NCI-H2081 treated with DMSO at 0.1 percent for 48 hours (cell line): ENCODE measurements at regions not wholly inside any gene's neighbourhood (a gene's known extent, or its start where the extent isn't known, plus 50 kb on each side); places are given as distances from the start of the nearest gene placed in this dataset.

Source experiments
- DNase-seq: peaks from one replicate; lab custom pipeline; 2025; lab: John Stamatoyannopoulos, UW

DNA sequence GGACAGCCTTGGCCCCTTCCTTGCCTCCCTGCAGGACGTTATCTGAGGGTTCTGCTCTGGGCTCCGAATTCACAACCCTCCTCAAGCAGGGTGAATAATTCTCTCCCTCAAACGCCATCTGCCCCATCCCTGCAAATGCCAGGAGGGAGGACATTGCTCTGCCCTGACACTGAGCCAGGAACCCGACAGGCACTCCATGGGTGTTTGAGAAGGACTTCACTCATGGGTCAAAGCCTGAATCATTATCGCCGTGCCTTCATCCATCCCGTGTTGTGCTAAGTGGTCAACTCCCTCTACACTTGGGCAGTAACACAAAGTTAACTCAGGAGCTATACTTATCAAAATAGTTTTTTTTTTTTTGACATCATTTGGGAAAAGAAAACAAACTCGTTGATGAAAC, 261.8 kb upstream of the IGF1R start:
- DNase-seq: no peak

DNA sequence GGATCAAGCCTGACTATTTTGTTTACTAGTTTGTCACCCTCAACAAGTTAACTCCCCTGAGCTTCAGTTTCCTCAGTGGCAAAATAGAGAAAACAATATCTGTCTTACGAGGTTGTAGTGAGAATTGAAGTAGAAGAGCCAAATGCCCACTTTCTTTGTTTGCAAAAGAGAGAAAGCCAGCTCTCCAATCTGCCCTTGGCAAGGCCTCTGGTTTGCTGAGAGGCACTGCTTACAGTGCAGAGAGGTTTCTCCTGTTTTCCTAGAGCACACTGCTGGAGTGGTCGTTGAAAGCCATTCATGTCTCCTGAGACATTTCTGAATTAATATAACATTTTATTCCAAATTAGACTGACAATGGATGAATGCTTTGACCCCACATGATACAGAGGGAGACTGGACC, 260.5 kb upstream of the IGF1R start:
- DNase-seq: no peak

DNA sequence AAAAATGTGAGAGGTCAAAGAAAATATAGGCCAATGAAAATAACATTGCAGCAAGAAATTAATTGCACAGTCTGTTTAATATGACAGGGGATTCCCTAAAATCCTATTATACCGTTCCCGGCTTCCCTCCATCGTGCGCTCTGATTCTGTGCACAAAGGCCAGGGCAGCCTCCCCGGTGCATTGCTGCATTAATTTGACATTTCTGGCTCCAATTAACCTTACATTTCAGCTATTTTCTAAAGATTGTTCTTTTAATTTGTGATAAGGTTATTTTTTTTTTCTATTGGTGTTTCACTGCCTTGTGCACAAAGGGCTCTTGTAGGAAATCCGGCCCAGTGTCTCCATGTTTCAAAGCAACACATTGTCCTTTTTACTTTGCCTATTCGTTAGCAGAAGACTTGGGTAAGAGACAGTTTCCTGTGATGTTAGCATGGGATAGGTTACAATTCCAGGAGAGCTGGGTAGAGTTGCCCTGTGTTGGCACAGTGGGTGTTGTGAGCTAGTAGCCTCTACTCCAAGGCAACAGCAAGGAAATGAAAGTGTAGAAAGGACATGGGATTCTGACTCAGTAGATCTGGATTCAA, 257.3 kb upstream of the IGF1R start:
- no peak for DNase-seq

- DNase-seq: no peak
These were observed 256.8 kb upstream of the IGF1R start for GRCh38 chr15:98391568-98391967.

DNA sequence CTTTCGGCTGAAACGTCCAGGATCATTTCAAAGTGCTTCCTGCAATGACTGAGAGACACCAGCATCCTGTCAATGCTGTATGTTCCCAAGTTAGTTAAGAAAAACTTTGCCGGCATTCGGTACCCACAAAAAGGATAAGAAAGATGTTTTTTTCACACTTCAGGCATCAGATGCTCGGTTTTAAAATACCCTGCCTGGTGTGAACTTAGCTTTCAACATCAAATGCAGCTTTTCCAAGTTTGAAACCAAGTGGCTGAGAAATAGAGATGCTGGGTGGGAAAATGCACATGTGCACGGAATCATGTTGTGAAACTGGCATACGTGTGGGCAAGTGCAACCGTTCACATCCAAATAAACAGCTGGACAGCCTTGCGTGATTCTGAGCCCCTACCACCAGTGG, 254.9 kb upstream of the IGF1R start:
- DNase-seq: no peak

DNA sequence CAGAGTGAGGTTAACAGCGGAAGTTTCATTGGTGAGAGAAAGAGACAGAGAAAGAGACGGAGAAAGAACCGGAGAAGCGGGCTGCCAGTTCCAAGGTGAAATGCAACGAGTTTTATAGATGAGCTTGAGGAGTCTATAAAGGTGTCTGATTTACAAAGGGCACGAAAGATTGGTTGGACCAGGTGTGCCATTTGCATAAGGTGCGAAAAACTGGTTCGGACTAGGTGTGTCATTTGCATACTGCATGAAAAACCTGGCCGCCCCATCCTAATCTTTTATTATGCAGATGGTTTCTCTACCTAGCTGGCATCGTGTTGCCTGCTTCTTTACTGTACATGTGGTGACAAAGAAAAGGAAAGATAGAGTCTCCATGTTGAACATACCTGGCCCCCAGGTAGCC, 253.8 kb upstream of the IGF1R start:
- DNase-seq: no peak

GRCh38 chr15:98395974-98396610, 252.2 kb upstream of the IGF1R start:
- no peak for DNase-seq

DNA sequence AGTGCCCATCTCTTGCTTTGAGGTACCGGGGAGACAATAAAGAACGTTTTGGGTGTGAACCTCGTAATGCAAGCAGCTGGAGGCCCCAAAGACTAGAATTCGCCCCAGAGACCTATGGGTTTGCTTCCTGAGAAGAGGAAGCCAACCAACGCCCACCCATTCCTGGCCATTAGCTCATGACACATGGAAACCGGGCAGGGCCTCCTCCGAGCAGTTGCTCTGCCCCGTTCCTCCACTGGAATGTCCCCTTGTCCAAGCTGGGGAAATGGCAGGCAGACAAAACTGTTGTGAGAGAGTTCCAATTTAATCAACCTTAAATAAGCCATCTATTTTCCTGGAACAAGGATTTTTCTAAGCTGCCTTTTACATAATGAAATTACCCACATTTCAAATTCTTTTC, 250.9 kb upstream of the IGF1R start:
- no peak for DNase-seq

DNA sequence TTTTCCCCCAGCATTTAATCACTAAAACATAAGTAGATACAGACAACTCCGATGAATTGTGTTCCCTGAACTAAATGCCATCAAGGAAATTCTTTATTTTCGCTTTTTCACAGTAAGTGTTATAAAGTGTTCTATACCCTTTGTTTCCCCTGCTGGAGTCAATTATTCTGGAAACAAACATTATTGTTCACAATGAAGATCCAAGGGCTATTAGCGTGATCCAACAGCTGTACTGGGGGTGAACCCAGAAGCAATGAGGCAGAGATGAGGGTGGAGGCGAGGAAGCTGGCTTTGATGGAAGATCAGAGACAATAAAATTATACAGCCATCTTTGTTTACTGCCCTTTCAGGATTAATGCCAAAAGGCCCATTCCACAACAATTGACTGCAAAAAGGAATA, 250.3 kb upstream of the IGF1R start:
- DNase-seq: no peak

DNA sequence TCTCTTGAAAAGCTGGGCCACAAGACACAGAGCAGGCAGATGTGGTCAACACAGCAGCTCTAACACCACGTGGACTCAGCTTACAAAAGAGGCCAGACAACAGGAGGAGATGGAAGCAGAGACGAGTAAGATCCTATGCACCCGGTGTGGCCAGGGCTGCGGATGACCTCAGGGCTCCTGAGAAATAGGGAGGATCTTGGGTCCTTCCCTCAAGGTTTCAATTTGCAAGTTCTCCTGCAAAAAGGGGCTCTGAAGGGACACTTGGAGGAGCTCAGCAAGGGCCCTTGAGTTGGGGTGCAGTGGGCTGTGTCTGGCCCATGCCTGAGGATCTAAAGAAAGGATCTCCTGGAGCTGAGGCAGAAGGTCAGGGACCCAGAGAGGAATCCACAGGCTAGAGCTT, 249.5 kb upstream of the IGF1R start:
- DNase-seq: no peak

- DNase-seq: no peak
These were observed 248.2 kb upstream of the IGF1R start for GRCh38 chr15:98400120-98400519.

GRCh38 chr15:98401029-98401428, 247.3 kb upstream of the IGF1R start:
- no peak for DNase-seq

GRCh38 chr15:98402486-98402885, 245.9 kb upstream of the IGF1R start:
- DNase-seq: no peak

DNA sequence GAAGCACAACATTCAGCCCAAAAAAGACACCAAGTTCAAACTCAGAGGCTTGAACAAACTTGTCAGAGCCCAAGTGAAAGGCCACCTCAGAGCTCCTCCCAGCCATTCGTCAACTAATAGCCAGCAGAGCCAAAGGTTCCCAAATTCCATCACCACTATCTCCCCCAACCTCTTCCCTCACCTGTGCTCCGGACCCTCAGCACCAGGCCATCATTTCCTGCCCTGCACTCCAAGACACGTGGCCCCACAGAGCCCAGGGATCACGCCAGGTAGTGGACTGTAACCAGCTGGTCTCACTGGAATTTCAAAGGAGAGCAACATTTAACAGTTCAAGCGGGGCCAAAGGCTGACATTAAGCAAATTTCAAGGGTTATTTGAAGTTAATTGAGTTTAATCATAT, 245.2 kb upstream of the IGF1R start:
- DNase-seq: no peak

DNA sequence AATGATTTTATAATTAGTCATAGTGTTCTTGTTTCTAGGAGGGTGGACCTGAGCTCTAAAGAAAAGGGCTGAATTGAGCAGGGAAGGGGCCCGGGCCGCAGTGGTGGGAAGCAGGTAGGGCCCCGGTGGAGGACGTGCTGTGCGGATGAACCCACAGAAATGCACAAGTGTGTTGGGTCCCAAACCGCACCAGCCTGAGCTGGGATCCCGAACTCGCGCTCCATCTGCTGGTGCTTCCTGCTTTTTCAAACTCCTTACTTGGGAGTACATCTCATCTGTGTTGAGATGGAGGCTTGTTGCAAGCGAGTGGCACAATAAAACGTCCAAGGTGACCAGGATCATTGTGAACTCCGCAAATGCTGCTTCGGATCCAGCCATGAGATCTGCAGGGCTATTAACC, 244.8 kb upstream of the IGF1R start:
- no peak for DNase-seq

DNA sequence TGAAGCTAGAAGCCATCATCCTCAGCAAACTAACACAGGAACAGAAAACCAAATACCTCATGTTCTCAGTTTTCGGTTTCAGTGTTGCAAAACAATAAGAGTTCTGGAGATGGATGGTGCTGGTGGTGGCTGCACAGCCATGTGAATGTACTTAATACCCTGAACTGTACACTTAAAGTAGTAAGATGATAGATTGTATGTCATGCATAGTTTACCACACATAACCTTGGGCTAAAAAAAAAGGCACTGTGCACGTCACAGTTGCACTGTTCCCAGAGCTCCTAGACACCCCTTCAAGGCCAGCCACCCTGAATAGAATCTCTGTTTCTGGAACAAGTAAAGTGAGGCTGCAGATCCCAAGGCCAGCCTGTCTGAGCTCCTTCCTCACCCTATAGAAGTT, 243.3 kb upstream of the IGF1R start:
- no peak for DNase-seq

GRCh38 chr15:98408231-98408630, 240.1 kb upstream of the IGF1R start:
- DNase-seq: no peak

DNA sequence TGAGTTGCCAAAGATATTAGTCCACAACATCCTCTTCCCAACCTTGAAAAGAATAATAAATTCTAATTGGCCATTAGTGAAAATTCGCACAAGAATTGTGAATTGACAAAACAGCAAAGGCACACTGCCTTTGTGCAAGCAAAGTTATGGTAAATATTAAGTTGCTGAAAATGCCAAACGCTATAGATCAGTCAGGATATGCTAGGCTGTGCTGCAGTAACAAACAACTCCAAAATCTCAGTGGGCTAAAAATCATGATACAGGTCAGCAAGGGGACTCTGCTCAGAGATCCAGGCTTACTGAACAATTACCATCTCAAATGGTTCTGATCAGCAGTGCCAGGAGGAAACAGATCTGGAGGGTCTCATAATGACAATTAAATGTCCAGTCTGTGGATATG, 238.0 kb upstream of the IGF1R start:
- no peak for DNase-seq

GRCh38 chr15:98412852-98413251, 235.5 kb upstream of the IGF1R start:
- no peak for DNase-seq

DNA sequence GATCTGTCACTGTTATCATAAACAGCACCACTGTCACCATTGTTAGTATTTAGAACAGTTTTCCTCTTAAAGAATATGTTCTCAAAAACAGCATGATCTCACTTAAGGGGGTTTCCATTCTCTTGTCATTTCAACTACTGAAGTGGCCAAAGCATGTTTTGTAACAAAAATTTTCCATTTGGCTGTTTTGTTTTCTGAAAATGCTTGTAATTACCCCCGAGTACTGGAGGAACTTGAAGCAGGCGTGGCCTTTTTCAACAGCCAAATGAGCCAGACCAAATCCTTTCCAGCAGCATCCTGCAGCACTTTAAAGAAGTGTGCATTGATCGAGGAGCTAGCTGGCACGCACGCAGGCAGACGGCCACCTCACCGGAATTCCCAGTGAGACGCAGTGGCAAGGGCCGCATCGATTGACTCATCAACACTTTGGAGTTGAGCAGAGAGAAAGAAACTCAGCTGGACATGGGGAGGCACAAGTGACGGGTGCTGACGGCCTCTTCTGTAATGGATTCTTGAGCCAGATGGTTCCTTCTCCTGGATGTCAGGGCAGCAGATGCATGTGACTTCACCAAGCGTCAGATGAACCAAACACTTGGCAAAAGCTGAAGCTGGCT, 234.3 kb upstream of the IGF1R start:
- DNase-seq: no peak

DNA sequence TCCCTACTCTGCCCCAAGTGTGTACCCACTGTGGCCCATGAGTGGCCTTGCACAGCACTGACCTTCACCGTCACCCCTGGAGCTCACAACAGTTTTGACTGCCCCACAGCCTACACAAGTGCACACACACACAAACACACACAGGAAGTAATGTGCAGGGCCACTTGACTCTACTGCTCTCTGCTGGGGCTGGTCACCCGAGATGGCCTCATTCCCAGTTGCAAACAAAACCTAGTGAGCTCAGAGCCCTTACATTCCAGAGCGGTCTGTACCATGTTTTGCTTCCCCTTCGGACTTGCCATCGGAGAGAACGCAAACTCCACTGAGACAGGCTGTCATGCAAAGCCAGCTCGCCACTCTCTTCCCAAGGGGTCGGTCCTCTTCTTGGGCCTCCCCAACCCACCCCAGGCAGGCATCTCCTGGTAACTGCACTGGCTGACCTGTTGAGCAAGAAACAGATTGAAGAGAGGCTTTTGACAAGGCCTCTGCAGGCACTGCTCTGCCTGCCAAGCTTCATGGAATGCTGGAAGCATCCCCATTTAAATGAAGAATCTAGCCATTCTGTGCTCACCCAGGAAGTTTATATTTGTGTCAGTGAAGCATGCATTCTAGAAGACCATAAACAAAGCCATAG, 232.0 kb upstream of the IGF1R start:
- DNase-seq: no peak

- DNase-seq: no peak
These were observed 231.0 kb upstream of the IGF1R start for GRCh38 chr15:98417346-98417745.

DNA sequence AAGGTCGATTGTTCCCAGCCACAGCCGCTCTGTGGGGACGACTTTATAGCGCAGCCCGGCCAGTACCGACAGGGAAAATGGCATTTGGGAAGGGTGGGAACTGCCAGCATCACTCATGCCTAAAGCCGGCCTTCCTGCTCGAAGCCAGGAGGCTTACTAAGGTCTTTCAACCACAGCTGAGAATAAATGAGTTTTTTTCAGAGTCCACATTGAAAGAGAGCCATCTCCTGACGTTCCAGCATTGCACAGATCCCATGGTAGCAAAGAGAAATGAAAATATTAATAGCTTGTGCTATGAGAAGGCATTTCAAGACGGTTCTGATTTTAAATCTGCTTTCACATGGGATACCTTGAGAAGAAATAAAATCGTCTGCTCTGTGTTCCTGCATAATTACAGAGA, 230.2 kb upstream of the IGF1R start:
- DNase-seq: no peak
